ENCODE measurements at regions not wholly inside any gene's neighbourhood (a gene's known extent, or its start where the extent isn't known, plus 50 kb on each side); places are given as distances from the start of the nearest gene placed in this dataset.
"Not testable (repeated sequence)": the region's sequence is repeated elsewhere in the genome, so short reads cannot be mapped to it uniquely, and the experiment has no call there.

GRCh38 chr1:19024532-19024931, 68.1 kb upstream of the IFFO2 start:
- no peak for DNase-seq

GRCh38 chr1:19023787-19024186, 67.3 kb upstream of the IFFO2 start:
- DNase-seq: no peak

GRCh38 chr1:19021845-19022244, 65.4 kb upstream of the IFFO2 start:
- no peak for DNase-seq

DNA sequence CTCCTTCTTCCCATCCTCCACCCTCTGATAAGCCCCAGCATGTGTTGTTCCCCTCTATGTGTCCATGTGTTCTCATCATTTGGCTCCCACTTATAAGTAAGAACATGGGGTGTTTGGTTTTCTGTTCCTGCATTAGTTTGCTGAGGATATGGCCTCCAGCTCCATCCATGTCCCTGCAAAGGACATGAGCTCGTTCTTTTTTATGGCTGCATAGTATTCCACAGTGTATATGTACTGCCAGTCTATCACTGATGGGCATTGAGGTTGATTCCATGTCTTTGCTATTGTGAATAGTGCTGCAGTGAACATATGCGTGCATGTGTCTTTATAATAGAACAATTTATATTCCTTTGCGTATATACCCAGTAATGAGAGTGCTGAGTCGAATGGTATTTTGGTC, 62.8 kb upstream of the IFFO2 start:
- not testable (repeated sequence) for DNase-seq

GRCh38 chr1:19015476-19015875, 59.0 kb upstream of the IFFO2 start:
- no peak for DNase-seq

GRCh38 chr1:19014765-19015164, 58.3 kb upstream of the IFFO2 start:
- no peak for DNase-seq

DNA sequence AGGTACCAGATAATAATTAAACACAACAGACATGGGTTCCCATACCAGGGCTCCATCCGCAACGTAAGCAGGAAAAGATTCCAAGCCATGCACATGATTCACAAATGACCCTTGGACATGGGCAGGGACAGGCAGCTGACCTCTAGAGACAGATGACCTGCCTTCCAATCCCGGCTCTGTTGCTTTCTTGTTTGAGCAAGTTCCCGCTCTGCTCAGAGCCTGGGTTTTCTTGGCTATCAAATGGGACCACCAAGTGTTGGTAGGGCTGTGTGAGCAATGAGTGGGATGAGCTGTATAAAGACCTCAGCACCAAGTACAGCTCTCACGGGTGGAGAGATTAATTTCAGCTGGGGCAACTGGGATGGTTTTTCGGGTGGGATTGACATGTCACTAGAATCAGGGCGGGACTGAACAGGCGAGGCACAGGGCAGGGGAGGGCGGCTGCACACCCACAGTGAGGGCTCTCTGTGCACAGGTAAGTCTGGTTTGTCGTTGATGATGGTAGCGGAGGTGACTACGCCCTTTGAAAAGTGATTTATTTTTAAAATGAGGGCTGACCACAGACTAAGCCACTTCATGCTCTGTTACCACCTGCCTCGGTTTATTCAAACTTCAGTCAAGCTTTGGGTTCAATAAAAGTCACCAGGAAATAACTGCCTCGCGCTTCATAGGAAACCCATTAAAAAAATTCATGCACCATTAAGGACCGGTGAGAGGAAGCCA, 57.5 kb upstream of the IFFO2 start:
- DNase-seq: no peak

DNA sequence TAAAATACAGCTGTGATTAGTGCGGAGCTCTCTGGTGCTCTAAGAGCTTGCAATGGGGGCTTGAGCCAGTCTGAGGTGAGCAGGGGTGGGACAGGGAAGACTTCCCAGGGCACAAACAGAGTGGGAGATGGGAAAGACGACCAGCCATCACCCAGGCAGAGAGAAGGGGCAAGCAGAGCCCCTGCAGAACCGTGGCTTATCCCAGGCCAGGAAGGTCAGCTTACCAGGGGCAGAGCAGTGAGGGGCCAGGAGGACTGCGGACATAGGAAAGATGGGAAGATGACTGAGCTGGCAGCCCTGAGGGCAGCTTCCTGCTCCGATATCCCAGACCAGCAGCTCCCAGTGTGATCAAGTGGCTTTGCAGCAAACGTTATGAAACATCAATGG, 55.4 kb upstream of the IFFO2 start:
- DNase-seq: no peak

DNA sequence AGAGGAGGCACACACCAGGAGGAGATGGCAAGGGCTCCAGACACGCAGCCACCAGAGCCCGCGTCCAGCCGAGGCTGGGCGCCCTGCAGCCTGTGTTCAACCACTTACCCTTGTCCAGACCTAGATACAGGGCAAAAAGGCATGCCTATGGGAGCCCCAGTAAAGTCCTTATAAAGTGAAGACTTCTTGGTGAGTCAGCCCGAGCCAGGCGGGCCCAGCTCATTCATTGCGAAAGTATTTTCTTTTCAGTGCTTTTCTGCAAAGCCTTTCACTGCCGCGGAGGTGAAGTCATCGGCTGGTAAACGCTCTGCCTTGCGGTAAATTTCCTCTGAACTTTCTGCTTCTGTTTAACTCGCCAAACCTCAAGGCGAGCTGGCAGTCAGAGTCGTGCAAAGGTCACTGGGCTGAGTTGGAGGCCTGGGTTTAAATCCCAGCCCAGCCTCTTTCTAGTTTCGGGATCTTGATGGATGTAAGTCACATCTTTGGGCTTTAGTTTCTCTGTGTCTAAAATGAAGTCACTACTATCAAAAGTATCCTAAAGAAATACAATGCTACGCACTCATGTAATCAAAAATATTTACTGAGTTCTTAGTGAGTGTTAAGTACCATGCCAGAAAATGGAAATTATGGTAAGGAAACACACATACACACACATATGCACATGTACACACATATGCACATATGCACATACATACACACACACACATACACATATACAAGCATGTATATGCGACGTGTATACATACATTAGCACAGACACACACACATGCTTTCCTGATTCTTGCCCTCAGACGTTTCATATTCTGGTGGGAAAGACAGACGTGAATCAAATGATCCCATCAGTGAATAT, 54.7 kb upstream of the IFFO2 start:
- DNase-seq: peak; percentile 83 to 84

DNA sequence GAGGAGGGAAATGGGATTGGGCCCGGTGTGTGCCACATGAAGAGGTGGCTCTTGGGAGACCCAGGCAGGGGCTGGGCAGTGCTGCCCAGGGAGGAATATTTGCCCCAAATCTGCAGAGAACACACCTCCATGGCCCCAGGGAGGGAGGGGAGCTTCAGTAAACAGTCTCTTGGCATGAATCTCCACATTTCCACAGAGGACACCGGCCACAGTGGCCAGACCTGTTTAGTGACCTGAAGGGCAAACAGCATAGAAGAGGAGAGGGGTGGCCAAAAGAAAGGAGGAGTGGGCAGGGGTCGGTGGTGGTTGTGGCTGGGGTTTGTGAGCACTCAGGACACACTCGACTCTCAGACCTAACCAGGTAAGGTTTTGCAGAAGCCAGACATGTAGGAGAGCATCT, 54.0 kb upstream of the IFFO2 start:
- DNase-seq: no peak

DNA sequence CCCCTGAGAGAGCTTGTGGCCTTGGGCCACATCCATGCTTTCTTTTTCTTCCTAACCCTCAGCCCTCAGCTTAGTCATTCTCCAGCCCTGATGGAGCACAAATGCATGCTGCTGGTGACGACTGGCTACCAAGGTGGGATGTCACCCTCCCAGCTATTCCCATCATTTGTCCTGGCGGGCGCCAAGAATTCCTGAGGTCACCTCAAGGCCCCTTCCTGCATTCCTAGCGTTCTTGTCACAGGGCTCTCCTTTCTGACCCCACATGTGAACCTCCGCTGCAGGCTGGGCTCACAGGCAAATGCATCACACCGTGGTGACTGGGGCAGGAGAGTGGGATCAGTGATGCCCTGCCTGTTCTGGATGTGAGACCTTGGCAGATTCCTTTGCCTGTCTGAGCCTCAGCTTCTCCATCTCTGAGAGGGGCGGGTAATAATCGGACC, 53.4 kb upstream of the IFFO2 start:
- no peak for DNase-seq

GRCh38 chr1:19009126-19009881, 52.8 kb upstream of the IFFO2 start:
- no peak for DNase-seq

DNA sequence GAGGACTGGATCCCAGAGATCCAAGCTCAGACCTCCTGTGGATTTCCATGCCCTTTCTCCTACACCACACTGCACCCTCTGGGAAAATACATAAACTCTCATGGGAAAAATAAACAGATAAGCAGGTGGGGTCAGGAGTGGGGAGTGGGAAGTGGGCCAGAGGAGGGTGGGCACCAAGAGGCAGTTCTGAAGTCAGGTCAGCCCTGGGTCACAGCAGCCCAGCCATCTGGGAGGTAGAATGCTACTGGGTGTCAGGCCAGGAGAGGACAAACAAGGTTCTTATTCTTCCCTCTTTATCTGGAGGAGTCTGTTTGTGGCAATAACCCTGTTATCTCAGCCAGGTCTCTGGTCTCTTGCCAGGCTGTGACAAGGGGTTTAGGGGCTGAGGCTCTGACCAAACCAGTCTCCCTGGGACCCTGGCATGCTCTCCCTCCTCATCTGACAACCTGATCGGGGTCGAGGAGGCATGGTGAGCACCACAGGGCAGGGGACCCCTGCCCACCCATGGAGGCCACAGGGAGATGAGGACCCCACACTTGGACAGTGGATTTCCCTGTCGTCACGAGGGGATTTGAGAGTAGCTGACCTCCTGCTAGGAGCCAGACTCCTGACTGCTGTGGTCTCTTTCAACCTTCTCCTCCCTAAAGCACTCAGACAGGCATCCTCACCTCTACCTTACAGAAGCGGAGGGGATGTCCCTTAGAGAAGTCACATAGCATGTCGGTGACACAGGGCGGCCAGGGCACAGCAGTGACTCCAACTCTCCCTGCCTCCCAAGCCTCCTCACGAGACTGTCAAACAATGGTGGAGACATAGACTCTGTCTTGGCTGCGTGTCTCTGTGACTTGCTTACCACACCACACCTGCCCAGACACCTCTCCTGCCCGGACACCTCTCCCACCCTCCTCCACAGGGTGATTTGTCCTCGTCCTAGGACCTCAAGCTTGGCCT, 51.3 kb upstream of the IFFO2 start:
- DNase-seq: no peak

DNA sequence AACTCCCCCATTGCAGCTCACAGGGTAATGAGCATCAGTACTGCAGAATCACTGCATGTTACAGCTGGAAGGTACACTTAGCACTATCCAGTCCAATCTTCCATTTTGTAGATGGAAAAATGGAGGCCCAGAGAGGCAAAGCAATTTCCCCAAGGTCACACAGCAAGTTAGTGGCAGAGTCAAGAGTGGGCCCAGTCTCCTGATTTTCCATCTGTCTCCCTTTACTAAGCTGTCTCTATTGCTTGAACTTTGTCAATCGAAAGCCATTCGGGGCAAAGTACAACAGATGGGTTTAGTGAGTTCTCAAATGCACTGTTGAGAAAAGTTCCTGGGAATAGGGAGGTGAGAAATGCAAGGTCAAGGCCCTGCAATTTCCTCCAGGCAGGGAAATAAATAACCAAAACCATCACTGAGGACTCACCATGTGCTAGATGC, 50.4 kb upstream of the IFFO2 start:
- DNase-seq: no peak
